NK-92 treated with Interleukin-12 subunit alpha and Interleukin-12 subunit beta, amount 100 ng/mL, for 24 hours (cell line): ENCODE measurements at regions not wholly inside any gene's neighbourhood (a gene's known extent, or its start where the extent isn't known, plus 50 kb on each side); places are given as distances from the start of the nearest gene placed in this dataset.

Source experiments
- DNase-seq: peaks from one replicate; lab custom pipeline; 2025; lab: John Stamatoyannopoulos, UW

DNA sequence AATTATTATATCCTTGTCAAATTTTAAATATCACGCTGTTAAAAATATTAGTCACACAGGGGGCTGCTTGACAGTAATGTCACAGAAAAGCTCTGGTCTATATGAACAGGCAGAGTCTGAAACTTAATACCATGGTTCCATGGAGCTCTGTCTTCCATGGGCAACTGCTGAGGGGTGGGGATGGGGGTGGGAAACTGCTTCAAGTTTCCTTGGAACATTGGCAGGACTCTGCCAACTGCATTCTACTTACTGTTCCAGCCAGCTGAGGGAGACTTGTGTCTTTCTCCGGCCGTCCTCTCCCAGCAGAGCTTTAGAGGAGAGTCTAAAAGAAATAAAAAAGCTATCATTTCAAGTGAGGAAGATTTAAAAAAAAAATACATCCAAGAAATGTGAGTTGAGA is 348.7 kb downstream of the ZIC1 start:
- no peak for DNase-seq

DNA sequence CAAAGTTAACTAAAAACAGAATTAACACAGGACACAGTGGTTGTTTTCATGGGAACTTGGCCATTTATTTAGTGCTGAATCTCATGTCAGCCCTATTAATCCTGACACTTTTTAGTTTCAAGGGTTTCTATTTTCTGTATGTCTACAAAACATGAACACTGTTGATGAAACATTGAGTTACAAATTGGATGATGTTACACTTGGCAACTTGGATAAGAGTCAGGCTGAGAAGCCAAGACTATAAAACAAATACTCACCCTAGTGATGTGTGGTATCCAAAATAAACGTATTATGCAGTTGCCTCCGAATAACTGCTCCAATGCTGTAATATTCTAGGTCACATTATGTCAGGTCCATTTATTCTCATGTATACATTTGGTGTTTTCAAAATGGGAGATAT is 349.6 kb downstream of the ZIC1 start:
- DNase-seq: no peak

- no peak for DNase-seq
Observed at GRCh38 chr3:147760085-147760484, 350.9 kb downstream of the ZIC1 start.

DNA sequence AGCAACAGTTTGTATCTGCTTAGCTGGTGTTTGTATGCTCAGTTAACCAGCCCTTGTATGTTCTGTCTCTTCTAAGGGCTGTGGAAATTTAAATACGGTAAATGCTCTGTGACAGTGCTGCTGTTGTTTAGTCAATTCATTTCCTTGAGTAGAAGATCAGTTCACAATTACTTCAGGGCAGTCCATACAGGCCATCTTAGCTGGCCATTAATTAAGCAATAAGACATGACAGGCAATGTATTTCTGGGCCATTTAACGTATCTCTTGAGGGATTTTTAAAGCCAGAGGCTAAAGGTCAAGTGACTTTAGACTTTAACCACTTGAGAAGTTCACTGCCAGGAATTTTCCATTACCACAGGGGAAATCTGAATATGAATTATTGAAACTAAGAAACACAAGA is 351.8 kb downstream of the ZIC1 start:
- DNase-seq: no peak

- DNase-seq: no peak
Observed at GRCh38 chr3:147773116-147773630, 364.0 kb downstream of the ZIC1 start.

GRCh38 chr3:147775411-147775810 is 366.2 kb downstream of the ZIC1 start:
- no peak for DNase-seq

DNA sequence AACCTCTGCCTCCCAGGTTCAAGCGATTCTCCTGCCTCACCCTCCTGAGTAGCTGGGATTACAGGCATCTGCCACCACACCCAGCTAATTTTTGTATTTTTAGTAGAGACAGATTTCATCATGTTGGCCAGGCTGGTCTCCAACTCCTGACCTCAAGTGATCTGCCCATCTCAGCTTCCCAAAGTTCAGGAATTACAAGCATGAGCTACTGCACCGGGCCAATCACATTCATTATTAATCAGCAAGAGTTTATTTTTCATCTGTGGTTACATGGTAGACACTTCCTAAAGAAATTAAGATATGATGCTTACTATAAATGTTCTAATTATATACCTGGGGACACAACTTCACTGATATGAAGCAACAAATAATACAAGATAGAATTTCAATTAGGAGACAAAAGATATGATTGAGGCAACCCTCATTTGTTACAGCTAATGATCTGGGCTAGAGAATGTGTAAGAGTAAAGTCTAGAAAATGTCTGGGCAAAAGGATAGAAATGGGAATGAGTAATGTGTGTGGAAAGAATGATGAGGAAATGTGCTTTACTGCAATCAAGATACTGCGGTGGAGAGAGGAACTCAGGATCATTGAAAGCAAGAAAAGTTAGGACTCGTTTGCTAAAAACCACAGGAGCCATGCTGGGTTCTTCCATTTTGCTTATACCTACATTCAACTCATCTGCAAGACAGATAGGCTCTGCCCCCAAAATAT is 366.8 kb downstream of the ZIC1 start:
- DNase-seq: no peak

DNA sequence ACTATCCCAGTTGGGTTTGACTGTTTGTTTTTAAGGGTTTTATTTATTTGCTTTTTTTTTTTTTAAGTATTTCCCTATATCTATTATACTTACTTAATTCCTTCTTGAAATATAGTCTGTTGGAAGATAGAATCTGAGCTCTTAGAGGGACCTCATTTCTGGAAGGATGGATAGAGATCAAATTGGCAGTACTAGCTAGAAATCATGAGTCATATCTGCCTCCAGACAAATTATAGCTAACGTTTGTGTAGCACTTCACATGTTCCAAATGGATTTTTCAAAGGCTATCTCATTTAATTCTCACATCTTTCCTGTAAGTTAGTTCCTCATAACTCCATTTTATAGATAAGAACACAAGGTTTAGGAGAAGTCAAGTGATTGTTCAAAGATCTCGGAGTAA is 384.7 kb downstream of the ZIC1 start:
- no peak for DNase-seq

DNA sequence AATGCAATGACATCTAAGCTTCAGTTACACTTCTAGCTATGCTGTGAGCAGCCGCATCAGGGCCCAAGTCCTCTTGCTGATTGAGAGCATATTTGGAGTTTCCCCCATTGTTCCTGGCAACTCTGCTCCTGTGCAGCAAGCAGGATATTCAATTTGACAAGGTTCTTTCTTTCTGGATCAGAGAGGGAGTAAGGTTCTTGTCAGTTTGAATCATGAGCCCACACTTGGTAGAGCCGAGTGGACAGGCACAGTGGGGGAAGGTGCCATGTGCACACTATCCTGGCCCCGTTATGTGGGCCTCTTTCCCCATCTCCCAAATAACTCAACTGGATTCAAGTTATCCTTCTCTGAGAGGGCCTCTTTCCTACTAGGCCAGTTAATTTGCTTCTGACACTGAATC is 385.4 kb downstream of the ZIC1 start:
- no peak for DNase-seq

- no peak for DNase-seq
Observed at GRCh38 chr3:147795418-147795817, 386.3 kb downstream of the ZIC1 start.

GRCh38 chr3:147797095-147797494 is 387.9 kb downstream of the ZIC1 start:
- no peak for DNase-seq

- no peak for DNase-seq
Observed at GRCh38 chr3:147799601-147800000, 390.4 kb downstream of the ZIC1 start.

GRCh38 chr3:147807776-147808175 is 398.6 kb downstream of the ZIC1 start:
- no peak for DNase-seq

DNA sequence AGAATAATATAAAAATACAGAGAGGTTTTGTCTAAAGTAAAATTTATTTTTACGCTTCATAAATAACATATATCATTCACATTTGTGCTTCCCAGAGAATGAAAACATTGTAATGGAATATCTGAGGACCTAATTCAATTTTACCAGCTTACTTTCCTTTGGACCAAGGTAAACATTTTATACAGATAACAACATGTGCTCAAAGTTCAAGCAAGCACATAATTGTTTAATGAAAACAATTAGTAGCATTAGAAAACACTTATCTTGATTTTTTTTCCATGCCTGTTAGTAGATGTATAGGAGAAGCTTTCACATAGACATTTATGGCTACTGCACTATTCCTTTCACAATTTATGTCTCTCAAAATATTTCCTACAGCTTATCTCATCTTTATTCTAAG is 400.0 kb downstream of the ZIC1 start:
- DNase-seq: no peak

DNA sequence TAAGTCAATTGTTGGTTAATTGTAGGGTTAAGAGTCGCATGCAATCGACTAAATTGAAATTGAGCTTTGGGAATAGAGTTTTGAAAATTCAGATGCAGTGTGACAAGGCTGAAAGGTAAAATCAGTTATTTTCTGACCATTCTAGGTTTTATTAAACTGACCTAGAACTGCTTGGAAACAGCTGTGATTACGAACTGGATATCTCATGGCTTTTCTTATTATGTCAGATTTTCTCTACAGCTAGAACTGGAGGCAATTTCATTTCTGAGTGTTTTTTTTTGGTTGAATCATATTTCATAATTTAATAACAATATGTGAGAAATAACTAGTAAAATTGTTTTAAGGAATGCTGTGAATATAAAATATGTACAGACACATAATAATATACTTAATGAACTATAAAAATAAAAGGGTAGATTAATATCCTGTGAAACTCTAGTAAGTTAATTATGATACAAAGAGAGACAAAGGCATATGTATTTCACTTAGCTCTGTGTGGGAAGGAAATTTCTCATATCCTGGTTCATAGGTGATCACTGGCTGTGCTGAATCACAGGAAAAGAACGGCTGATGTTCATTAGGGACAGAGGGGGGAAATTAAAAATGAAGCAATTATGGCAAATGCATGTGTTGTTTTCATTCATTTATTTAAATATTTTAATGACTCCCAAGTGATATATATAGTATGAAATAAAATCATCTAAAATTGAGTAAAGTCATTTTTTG is 403.2 kb downstream of the ZIC1 start:
- no peak for DNase-seq

DNA sequence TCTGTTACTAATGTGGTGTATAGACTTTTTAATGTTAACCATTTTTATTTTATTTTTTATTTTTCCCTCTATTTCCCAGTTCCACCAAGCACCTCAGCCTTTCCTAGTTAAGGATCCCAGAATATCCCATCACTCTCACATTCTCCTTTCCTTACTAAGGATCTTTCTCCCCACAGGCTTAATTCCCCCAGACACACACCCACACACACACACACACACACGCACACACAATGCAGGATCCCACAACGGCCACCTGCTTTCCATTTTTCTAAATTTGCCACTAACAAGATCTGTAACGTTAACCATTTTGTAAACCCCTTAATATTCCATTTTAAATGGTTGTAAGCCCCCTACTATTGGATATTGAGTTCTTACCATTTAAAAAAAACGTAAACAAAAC is 404.1 kb downstream of the ZIC1 start:
- no peak for DNase-seq

- DNase-seq: no peak
Observed at GRCh38 chr3:147816752-147817151, 407.6 kb downstream of the ZIC1 start.

GRCh38 chr3:147832611-147833010 is 423.4 kb downstream of the ZIC1 start:
- DNase-seq: no peak

DNA sequence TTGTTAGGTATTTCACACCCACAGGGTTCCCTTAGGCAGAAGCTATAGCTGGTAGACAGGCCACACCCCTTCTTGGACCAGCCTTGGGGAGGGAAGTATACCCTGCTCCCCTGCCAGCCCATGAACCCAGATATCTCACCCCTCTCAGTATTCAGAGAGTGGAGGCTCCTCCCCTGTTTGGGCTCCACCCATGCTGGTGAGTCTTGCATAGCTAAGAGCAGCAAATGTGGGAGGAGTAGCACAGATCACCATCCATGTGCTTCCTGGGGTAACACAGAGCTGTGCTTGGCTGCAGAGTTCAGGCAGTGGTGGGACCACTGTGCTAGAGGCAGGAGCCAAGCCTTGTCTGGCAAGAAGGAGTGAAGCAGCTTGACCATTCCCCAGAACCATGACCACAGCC is 427.2 kb downstream of the ZIC1 start:
- DNase-seq: no peak

DNA sequence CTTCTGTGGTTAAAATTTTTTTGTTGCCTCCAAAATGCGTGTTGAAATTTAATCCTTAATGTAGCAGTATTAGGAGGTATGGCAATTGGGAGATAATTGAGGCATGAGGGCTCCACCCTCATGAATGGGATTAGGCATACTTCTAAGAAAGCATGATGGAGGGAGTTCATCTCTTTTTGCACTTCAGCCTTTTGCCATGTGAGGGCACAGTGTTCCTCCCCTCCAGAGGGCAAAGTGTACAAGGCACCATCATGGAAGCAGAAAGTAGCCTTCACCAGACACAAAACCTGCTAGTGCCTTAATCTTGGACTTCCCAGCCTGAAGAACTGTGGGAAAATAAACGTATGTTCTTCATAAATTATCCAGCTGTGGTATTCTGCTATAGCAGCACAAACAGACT is 429.5 kb downstream of the ZIC1 start:
- DNase-seq: no peak

DNA sequence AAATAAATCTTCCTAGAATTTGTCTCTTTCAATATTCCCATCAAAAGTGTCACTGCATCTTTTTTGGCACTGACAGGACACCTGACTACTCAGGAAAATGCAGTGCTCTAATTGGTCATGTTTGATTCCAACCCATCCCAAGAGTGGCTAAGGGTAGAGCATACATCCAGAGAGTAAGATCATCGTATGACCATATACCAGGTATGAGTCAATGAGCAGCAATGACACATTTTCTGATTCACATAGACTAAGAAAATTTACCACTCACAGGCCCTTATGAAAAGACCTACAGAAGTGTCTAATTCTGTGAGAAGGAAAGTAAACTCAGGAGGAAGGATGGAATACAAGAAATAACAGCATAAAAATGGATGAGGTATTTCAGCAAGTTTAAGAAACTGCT is 434.2 kb downstream of the ZIC1 start:
- DNase-seq: no peak

DNA sequence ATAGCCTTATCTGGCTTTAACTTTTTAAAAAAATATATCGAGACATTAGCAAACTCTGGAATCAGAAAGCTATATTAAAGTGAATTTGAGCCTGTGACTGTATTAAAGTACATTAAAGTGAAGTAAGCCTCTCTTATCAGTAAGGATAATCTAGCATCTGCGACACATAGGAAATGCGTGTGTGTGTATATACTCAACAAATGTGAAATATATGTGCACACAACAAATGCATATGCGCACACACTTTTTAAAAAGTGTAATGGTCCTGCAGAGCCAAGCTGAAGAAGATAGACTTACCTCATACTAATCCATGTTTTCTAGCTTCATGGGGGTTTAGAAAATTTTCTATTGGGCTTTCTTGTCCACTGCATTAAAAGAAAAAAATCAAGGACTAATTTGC is 437.1 kb downstream of the ZIC1 start:
- no peak for DNase-seq

DNA sequence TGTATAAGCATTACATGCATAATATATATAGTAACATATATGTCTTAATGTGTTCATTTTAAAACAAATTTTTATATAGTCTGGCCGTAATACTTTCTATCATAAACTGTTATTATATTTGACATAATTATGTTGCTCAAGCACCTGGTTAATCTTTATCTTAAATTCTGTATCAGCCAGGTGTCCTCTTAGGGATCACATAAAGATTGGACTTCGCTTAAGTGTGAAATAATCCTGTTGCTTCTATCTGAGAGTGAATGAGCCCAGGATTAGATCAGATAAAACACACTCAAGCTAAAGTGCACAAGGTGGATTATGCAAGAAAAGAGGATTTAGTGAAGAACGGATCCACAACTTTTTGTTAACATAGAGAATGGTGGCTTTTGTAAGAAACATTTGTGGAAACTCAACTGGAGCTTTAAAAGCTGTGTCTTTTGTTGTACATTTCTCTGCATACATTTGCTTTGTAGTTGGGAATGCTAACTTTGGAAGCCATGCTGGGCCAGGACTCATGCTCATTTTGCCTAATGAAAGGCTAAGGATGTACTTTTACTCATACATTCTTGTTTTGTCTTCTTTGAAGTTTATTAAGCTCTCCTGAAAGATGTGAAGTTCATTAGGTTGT is 437.8 kb downstream of the ZIC1 start:
- DNase-seq: no peak
